Thyroid gland (tissue), 4 donors: ENCODE measurements at regions not wholly inside any gene's neighbourhood (a gene's known extent, or its start where the extent isn't known, plus 50 kb on each side); places are given as distances from the start of the nearest gene placed in this dataset.

Source experiments
- CTCF ChIP-seq, 6 experiments: fragments of 200-600 bp in 3 of 6; fragments of 450-650 bp in 3 of 6; sonication (generic) in 3 of 6; IDR thresholded peaks; one replicate each; pipeline ENCODE4 v1.5.1; 2016 to 2019; ENCODE audit warnings: antibody characterized with exemption in 6 of 6, mild to moderate bottlenecking in 2 of 6, inconsistent platforms in 1 of 6, moderate library complexity in 1 of 6
- POLR2A ChIP-seq, 2 donors: fragments of 450-650 bp; IDR thresholded peaks; one replicate each; pipeline ENCODE4 v1.6.1; 2017; ENCODE audit warnings: antibody characterized with exemption in 2 of 2, mild to moderate bottlenecking in 2 of 2, moderate library complexity in 1 of 2

DNA sequence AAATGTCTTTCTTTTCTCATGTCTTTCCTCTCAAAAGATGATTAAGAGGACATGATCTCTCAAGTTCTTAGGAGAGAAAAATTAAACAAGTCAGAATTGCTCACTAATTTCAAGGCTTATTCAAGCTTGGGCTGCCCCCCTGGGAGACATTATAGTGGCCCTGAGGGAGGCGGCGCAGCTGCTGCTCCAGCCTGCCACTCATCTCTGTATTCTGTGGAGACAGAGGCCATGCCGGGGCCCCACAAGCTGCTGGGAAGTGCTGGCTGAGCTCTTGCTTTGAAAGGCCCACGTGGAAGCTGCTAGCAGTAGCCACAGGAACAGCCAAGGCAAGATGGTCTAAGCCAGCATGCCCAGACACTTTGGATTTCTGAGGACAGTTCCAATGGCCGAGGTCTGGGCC lies 267.4 kb downstream of the LNPK start:
- TF ChIP-seq POLR2A (IDR thresholded peaks at IDR 0.05) (no peak), CTCF (IDR thresholded peaks at IDR 0.05) (no peak)
